ENCODE measurements at regions not wholly inside any gene's neighbourhood (a gene's known extent, or its start where the extent isn't known, plus 50 kb on each side); places are given as distances from the start of the nearest gene placed in this dataset.

DNA sequence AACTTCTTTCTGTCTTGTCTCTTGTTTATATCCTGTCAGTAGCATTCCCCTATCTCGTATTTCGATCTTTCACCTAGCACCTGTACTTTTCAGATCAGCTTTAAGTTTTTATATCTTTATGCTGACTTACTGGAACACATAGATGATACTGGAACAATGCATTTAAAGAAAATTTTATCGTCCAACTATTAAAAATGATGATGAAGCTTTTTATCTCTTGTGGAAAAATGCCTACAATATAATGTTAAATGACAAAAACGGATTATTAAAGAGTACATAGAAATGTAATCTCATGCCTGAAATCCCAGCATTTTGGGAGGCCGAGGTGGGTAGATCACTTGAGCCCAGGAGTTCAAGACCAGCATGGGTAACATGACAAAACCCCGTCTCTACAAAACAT is 139.5 kb downstream of the ZPLD1 start:
- no peaks in the 10 kb centered on the region for H3K4me1 Mint-ChIP-seq (ENCODE audit: low read depth, unreplicated experiment)
- no peak overlapping the region for H3K4me3 Mint-ChIP-seq (ENCODE audit: unreplicated experiment)
- H3K27me3 Mint-ChIP-seq (ENCODE audit: unreplicated experiment), result no peaks in the 10 kb centered on the region
- no peaks in the 10 kb centered on the region for H3K36me3 Mint-ChIP-seq (ENCODE audit: unreplicated experiment)
- no peak for DNase-seq
- TF ChIP-seq, protein P1, sequence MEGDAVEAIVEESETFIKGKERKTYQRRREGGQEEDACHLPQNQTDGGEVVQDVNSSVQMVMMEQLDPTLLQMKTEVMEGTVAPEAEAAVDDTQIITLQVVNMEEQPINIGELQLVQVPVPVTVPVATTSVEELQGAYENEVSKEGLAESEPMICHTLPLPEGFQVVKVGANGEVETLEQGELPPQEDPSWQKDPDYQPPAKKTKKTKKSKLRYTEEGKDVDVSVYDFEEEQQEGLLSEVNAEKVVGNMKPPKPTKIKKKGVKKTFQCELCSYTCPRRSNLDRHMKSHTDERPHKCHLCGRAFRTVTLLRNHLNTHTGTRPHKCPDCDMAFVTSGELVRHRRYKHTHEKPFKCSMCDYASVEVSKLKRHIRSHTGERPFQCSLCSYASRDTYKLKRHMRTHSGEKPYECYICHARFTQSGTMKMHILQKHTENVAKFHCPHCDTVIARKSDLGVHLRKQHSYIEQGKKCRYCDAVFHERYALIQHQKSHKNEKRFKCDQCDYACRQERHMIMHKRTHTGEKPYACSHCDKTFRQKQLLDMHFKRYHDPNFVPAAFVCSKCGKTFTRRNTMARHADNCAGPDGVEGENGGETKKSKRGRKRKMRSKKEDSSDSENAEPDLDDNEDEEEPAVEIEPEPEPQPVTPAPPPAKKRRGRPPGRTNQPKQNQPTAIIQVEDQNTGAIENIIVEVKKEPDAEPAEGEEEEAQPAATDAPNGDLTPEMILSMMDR (IDR thresholded peaks at IDR 0.05; ENCODE audit: partially characterized antibody, unreplicated experiment), result no peak
- no peak overlapping the region for H3K27ac Mint-ChIP-seq (ENCODE audit: unreplicated experiment)
- no peaks in the 10 kb centered on the region for H3K9me3 Mint-ChIP-seq (ENCODE audit: unreplicated experiment)

GRCh38 chr3:102576651-102577050 is 141.8 kb downstream of the ZPLD1 start:
- Mint-ChIP-seq H3K36me3 (ENCODE audit: unreplicated experiment) (no peaks in the 10 kb centered on the region), H3K27me3 (ENCODE audit: unreplicated experiment) (no peaks in the 10 kb centered on the region), H3K9me3 (ENCODE audit: unreplicated experiment) (no peaks in the 10 kb centered on the region), H3K4me3 (ENCODE audit: unreplicated experiment) (no peak overlapping the region), H3K27ac (ENCODE audit: unreplicated experiment) (no peak overlapping the region), H3K4me1 (ENCODE audit: low read depth, unreplicated experiment) (no peaks in the 10 kb centered on the region)
- TF ChIP-seq, protein P1 (IDR thresholded peaks at IDR 0.05; ENCODE audit: partially characterized antibody, unreplicated experiment), result no peak
- DNase-seq, result no peak

- H3K4me1 Mint-ChIP-seq (ENCODE audit: low read depth, unreplicated experiment), result no peaks in the 10 kb centered on the region
Measured at GRCh38 chr3:102577082-102577789, 142.4 kb downstream of the ZPLD1 start.

DNA sequence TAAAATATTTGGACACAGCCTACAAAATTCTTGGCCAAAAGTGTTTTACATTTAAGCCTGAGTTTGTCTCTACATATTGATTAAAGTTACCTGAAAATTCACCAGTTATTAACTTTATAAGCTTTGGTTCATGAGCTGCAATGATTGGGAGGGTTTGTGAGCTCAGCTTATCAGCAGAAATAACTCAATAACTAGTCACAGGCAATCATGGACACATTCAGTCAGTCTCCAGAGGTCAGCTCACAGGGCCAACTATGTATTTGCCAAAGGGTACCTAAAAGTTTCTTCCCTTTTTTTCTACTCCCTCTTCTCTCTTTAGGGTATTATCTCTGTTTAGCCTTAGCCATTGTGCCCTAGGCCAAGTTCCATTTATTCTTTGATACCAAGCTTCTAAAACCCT is 145.9 kb downstream of the ZPLD1 start:
- no peak overlapping the region for H3K4me3 Mint-ChIP-seq (ENCODE audit: unreplicated experiment)
- DNase-seq, result no peak
- no peaks in the 10 kb centered on the region for H3K27me3 Mint-ChIP-seq (ENCODE audit: unreplicated experiment)
- H3K27ac Mint-ChIP-seq (ENCODE audit: unreplicated experiment), result no peak overlapping the region
- no peaks in the 10 kb centered on the region for H3K36me3 Mint-ChIP-seq (ENCODE audit: unreplicated experiment)
- TF ChIP-seq, protein P1 (IDR thresholded peaks at IDR 0.05; ENCODE audit: partially characterized antibody, unreplicated experiment), result no peak
- H3K9me3 Mint-ChIP-seq (ENCODE audit: unreplicated experiment), result peaks cover 2% of the 10 kb centered on the region
- H3K4me1 Mint-ChIP-seq (ENCODE audit: low read depth, unreplicated experiment), result no peaks in the 10 kb centered on the region

More at GRCh38 chr3:102577082-102577789, 142.4 kb downstream of the ZPLD1 start:
- H3K36me3 Mint-ChIP-seq (ENCODE audit: unreplicated experiment), result no peaks in the 10 kb centered on the region
- no peak for DNase-seq
- TF ChIP-seq, protein P1 (IDR thresholded peaks at IDR 0.05; ENCODE audit: partially characterized antibody, unreplicated experiment), result no peak
- no peak overlapping the region for H3K27ac Mint-ChIP-seq (ENCODE audit: unreplicated experiment)
- no peaks in the 10 kb centered on the region for H3K9me3 Mint-ChIP-seq (ENCODE audit: unreplicated experiment)
- no peaks in the 10 kb centered on the region for H3K27me3 Mint-ChIP-seq (ENCODE audit: unreplicated experiment)
- H3K4me3 Mint-ChIP-seq (ENCODE audit: unreplicated experiment), result no peak overlapping the region

DNA sequence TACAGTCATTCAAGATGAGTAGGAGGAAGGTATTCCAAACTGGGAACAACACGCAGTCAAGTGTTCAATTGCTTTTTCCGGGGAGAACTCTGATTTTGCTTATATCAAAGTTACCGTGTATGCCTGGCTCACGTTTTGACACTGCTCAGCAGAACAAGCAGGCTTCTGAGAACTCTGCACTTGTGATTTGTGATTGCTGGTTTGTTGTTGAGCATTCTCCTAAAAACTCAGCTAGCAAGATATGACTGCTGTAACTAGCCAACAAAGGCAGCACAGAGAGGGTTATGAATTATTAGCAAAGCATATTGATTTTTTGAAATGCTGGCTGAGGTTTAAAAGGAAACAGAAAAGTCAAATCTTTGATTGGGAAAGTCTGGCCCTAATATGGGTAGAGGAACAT is 151.7 kb downstream of the ZPLD1 start:
- Mint-ChIP-seq H3K4me1 (ENCODE audit: low read depth, unreplicated experiment) (no peaks in the 10 kb centered on the region), H3K9me3 (ENCODE audit: unreplicated experiment) (peaks cover 2% of the 10 kb centered on the region), H3K27me3 (ENCODE audit: unreplicated experiment) (no peaks in the 10 kb centered on the region), H3K4me3 (ENCODE audit: unreplicated experiment) (no peak overlapping the region), H3K27ac (ENCODE audit: unreplicated experiment) (no peak overlapping the region), H3K36me3 (ENCODE audit: unreplicated experiment) (no peaks in the 10 kb centered on the region)
- TF ChIP-seq, protein P1 (IDR thresholded peaks at IDR 0.05; ENCODE audit: partially characterized antibody, unreplicated experiment), result no peak
- DNase-seq, result no peak
